HCT116 (cell line): ENCODE measurements at regions not wholly inside any gene's neighbourhood (a gene's known extent, or its start where the extent isn't known, plus 50 kb on each side); places are given as distances from the start of the nearest gene placed in this dataset.

Experiments
- ATAC-seq: fragments of 200-7000 bp; cut with Tn5 transposase; 2 replicates; pipeline ENCODE4 v1.9.1; 2020; ENCODE audit warnings: mild to moderate bottlenecking, moderate library complexity
- BruUV-seq: library from RNA; stranded (reverse); fragments of 400-500 nt; replicated peaks from 2 replicates; lab custom pipeline; 2021; lab: Mats Ljungman, UMichigan
- CTCF ChIA-PET: fragments of 300-600 bp; sonication (Branson Sonifier 250); formaldehyde crosslinking; loops from one replicate; lab custom pipeline; 2021; ENCODE audit warnings: antibody characterized with exemption; lab: Charles Lee
- POLR2A ChIA-PET: fragments of 300-600, 350-600 bp; sonication (Branson Sonifier 250); formaldehyde crosslinking; loops from one replicate; lab custom pipeline; 2021; ENCODE audit warnings: antibody characterized with exemption; lab: Charles Lee
- RAD21 ChIA-PET, 2 experiments: fragments of 300-600 bp; sonication (Branson Sonifier 250); formaldehyde crosslinking; loops; one replicate each; lab custom pipeline; 2023; ENCODE audit warnings: low total read pairs in 2 of 2; ENCODE audit not compliant: uncharacterized antibody in 2 of 2, unreplicated experiment in 2 of 2, low non-redundant PET in 1 of 2; lab: Charles Lee
- DNase-seq: peaks from one replicate; pipeline ENCODE4 v3.0.0-alpha.2; 2010; ENCODE audit warnings: low read depth, low spot score
- H2AFZ ChIP-seq: fragments of 200-600 bp; shearing (Covaris generic), sonication (generic); 2 replicates; pipeline ENCODE4 v1.6.1; 2017; ENCODE audit warnings: low read depth, mixed run types, mixed read lengths, antibody characterized with exemption, low read length; ENCODE audit not compliant: poor library complexity, severe bottlenecking
- H3K27ac ChIP-seq: 2 replicates; pipeline ENCODE4 v1.5.1; 2012; ENCODE audit warnings: low read depth, low read length
- H3K27me3 ChIP-seq: fragments of 200-600 bp; sonication (generic); 2 replicates; pipeline ENCODE4 v1.6.1; 2016; ENCODE audit warnings: mixed run types, low read length, mixed read lengths; ENCODE audit not compliant: insufficient read depth
- H3K36me3 ChIP-seq, 2 experiments: fragments of 200-500 bp in 1 of 2; fragments of 200-600 bp in 1 of 2; sonication (Bioruptor generic) in 1 of 2; sonication (generic) in 1 of 2; 2 replicates each; pipeline versions ENCODE4 v1.5.1 to v1.6.1; 2014 to 2016; ENCODE audit warnings: low read length in 2 of 2, inconsistent platforms in 1 of 2, mixed read lengths in 1 of 2, mixed run types in 1 of 2; ENCODE audit not compliant: insufficient read depth in 2 of 2, control insufficient read depth in 1 of 2
- H3K4me1 ChIP-seq, 2 experiments: fragments of 200-600 bp in 1 of 2; sonication (generic) in 1 of 2; 2 replicates each; pipeline versions ENCODE4 v1.5.1 to v1.6.1; 2012 to 2017; ENCODE audit warnings: low read length in 2 of 2, inconsistent platforms in 1 of 2, mild to moderate bottlenecking in 1 of 2, mixed read lengths in 1 of 2, mixed run types in 1 of 2, moderate library complexity in 1 of 2; ENCODE audit not compliant: insufficient read depth in 2 of 2, control insufficient read depth in 1 of 2
- H3K4me2 ChIP-seq: fragments of 200-600 bp; sonication (generic); 2 replicates; pipeline ENCODE4 v1.6.1; 2017; ENCODE audit warnings: mixed run types, low read length, mixed read lengths
- H3K4me3 ChIP-seq, 2 experiments: fragments of 200-600 bp in 1 of 2; sonication (generic) in 1 of 2; replicated peaks in 1 of 2; 2 replicates each; pipeline ENCODE4 v1.5.1; 2011 to 2016; ENCODE audit warnings: low read length in 2 of 2, control low read depth in 1 of 2, low read depth in 1 of 2, mild to moderate bottlenecking in 1 of 2, mixed read lengths in 1 of 2, mixed run types in 1 of 2
- H3K79me2 ChIP-seq: fragments of 200-600 bp; sonication (generic); 2 replicates; pipeline ENCODE4 v1.6.1; 2017; ENCODE audit warnings: mild to moderate bottlenecking, mixed run types, low read length, moderate library complexity, mixed read lengths; ENCODE audit not compliant: insufficient read depth
- H3K9ac ChIP-seq: fragments of 200-600 bp; sonication (generic); 2 replicates; pipeline ENCODE4 v1.6.1; 2016; ENCODE audit warnings: low read length, mixed read lengths
- H3K9me2 ChIP-seq: fragments of 200-600 bp; sonication (generic), shearing (Covaris generic); 2 replicates; pipeline ENCODE4 v1.6.1; 2017; ENCODE audit warnings: mixed run types, mild to moderate bottlenecking, moderate library complexity; ENCODE audit not compliant: insufficient read depth
- H3K9me3 ChIP-seq, 2 experiments: fragments of 200-500 bp in 1 of 2; fragments of 200-600 bp in 1 of 2; sonication (Bioruptor generic) in 1 of 2; sonication (generic) in 1 of 2; 2 replicates each; pipeline ENCODE4 v1.6.1; 2014 to 2017; ENCODE audit warnings: low read length in 2 of 2, mixed read lengths in 2 of 2, inconsistent platforms in 1 of 2, low read depth in 1 of 2, mild to moderate bottlenecking in 1 of 2, mixed run types in 1 of 2, moderate library complexity in 1 of 2; ENCODE audit not compliant: control insufficient read depth in 1 of 2, insufficient read depth in 1 of 2
- H4K20me1 ChIP-seq: fragments of 200-600 bp; sonication (generic), shearing (Covaris generic); 2 replicates; pipeline ENCODE4 v1.6.1; 2017; ENCODE audit warnings: mixed run types, mild to moderate bottlenecking, moderate library complexity; ENCODE audit not compliant: insufficient read depth
- CBX3 ChIP-seq: IDR thresholded peaks from 2 replicates; pipeline ENCODE4 v1.6.1; 2012; ENCODE audit warnings: low read depth
- CEBPB ChIP-seq: IDR thresholded peaks from 2 replicates; pipeline ENCODE4 v1.6.1; 2012; ENCODE audit warnings: low read depth
- EZH2phosphoT487 ChIP-seq: fragments of 200-600 bp; IDR thresholded peaks from 2 replicates; pipeline ENCODE4 v1.6.1; 2018; ENCODE audit warnings: antibody characterized with exemption, borderline replicate concordance
- JUND ChIP-seq: IDR thresholded peaks from 2 replicates; pipeline ENCODE4 v1.6.1; 2012
- RAD21 ChIP-seq: IDR thresholded peaks from 2 replicates; pipeline ENCODE4 v1.6.1; 2012; ENCODE audit warnings: low read depth, mild to moderate bottlenecking
- REST ChIP-seq: IDR thresholded peaks from 2 replicates; pipeline ENCODE4 v1.6.1; 2012; ENCODE audit warnings: low read depth
- SRF ChIP-seq: IDR thresholded peaks from 2 replicates; pipeline ENCODE4 v1.6.1; 2012; ENCODE audit warnings: low read depth
- ZBTB33 ChIP-seq: IDR thresholded peaks from 2 replicates; pipeline ENCODE4 v1.6.1; 2011; ENCODE audit warnings: mild to moderate bottlenecking, low read length, moderate library complexity; ENCODE audit not compliant: insufficient replicate concordance; ENCODE audit errors: extremely low read depth
- intact Hi-C: fragments of 100-400 bp; cut with micrococcal nuclease; formaldehyde crosslinking; loops from 2 replicates; pipeline ENCODE4 v1.10.0; 2022

GRCh38 chr6:119587537-119587936 lies 238.0 kb upstream of the MAN1A1 start:
- H3K4me2 ChIP-seq: no peak overlapping the region

More at GRCh38 chr6:119587537-119587936, 238.0 kb upstream of the MAN1A1 start:
- Histone ChIP-seq H3K4me1 (peaks cover 2 to 4% of the 10 kb centered on the region in 2 experiments; a peak in 1 of 4 replicates), H3K27me3 (no peaks in the 10 kb centered on the region), H2AFZ (peak overlapping the region; percentile 22), H3K79me2 (no peaks in the 10 kb centered on the region), H3K9ac (no peak overlapping the region), H3K9me3 (no peaks in the 10 kb centered on the region), H3K27ac (no peak overlapping the region), H3K9me2 (no peaks in the 10 kb centered on the region), H3K36me3 (no peaks in the 10 kb centered on the region), H4K20me1 (no peaks in the 10 kb centered on the region), H3K4me3 (no peak overlapping the region)
- CTCF ChIA-PET: no interaction called here
- POLR2A ChIA-PET: no interaction called here
- RAD21 ChIA-PET: no interaction called here
- DNase-seq: peak; percentile 3
- peak; percentile 38; the same call in 1 of the 2 replicates for ATAC-seq
- intact Hi-C loops: no loop called here
- TF ChIP-seq CEBPB (no peak), REST (no peak), SRF (no peak), JUND (no peak), CBX3 (no peak), ZBTB33 (no peak), EZH2phosphoT487 (no peak), RAD21 (no peak)
- BruUV-seq: no TSS peak
